HG02938 (cell line): ENCODE measurements at regions not wholly inside any gene's neighbourhood (a gene's known extent, or its start where the extent isn't known, plus 50 kb on each side); places are given as distances from the start of the nearest gene placed in this dataset.

ENCODE experiments used
- ATAC-seq: cut with Tn5 transposase; IDR thresholded peaks from one replicate; pipeline ENCODE4 v1.9.1; 2021; ENCODE audit warnings: mild to moderate bottlenecking, moderate library complexity; ENCODE audit not compliant: unreplicated experiment

DNA sequence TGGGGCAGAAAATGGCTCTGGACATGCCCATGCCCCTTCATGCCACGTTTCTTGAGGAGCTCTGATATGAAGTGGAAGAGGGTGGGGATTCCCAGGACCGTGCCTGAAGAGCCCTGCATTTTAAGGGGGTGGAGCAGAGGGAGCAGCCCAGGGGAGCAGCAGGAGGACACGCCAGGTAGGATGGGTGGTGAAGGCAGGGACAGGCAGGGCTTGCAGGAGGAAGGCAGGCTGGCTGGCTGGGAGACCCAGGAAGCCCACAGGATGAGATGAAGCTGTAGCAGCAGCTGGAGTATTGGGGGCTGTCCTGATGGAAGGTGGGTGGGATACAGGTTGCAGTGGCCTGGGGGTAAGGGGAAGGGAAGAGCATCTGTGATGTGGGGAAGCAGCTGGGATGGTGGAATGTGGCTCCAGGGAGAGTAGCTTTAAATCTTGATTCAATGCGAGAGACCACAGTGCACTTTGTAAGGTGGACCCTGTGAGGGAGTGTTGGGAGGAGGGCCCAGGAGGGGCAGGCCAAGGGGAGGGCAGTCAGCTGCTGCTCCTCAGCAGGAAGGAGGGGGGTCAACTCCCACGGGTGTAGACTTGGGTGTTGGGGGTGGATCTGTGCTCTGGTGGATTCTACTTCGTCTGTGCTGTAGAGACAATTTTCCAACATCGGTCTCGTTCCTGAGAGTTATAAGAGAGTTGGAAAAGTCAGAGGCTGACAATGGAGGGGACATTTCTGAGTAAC lies 242.6 kb upstream of the IRX4 start:
- ATAC-seq = no peak

DNA sequence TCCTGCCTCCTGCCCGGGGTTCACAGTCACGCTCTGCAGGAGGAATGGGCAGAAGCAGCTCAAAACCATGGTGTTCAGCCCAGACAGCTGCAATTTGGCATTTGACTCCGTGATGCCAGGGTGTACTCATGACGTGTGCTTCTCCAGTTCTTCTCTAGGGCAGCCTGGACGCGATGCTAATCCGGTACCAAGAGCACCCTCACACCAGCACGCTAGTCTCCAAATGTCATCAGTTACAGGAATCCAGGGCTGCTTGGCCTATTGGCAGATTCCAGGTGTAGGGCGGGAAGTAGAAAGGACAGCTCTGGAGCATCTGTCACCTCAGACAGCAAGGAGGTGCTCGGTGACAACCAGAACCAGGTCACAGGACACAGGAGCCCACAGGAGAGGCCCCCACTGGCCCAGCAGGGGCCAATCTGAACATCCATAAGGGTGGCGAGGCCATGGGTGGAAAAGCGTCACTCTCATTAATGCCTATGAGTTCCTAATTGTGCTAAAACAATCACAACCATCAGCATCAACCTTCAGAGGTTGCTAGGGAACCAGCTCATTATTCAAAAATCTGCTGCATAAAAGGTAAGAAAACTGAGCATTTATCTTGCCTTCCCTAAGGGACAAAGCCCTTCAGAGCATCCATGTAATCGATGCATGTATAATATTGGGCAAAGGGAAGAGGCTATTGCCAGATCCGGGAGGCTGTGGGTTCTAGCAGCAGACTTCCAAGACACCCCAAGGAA lies 241.9 kb upstream of the IRX4 start:
- ATAC-seq = no peak

- ATAC-seq = no peak
Measured at GRCh38 chr5:2123874-2124273, 241.1 kb upstream of the IRX4 start.

DNA sequence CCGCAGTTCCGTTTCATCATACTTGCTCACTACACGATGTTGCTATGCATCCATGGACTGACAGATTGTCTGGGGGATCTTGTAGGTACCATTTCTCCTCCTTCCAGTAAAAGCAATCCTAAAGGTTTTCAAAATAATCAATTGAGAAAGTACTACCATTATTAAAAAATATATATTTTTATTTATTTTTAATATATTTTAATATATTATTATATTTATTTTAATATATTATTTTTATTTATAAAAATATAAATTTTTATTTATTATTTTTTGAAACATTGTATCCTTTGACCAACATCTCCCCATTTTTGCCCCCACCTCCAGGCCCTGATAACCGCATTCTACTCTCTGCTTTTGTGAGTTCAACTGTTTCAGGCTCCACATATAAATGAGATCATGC lies 237.6 kb upstream of the IRX4 start:
- ATAC-seq = no peak

- no peak for ATAC-seq
Measured at GRCh38 chr5:2119573-2119972, 236.8 kb upstream of the IRX4 start.

DNA sequence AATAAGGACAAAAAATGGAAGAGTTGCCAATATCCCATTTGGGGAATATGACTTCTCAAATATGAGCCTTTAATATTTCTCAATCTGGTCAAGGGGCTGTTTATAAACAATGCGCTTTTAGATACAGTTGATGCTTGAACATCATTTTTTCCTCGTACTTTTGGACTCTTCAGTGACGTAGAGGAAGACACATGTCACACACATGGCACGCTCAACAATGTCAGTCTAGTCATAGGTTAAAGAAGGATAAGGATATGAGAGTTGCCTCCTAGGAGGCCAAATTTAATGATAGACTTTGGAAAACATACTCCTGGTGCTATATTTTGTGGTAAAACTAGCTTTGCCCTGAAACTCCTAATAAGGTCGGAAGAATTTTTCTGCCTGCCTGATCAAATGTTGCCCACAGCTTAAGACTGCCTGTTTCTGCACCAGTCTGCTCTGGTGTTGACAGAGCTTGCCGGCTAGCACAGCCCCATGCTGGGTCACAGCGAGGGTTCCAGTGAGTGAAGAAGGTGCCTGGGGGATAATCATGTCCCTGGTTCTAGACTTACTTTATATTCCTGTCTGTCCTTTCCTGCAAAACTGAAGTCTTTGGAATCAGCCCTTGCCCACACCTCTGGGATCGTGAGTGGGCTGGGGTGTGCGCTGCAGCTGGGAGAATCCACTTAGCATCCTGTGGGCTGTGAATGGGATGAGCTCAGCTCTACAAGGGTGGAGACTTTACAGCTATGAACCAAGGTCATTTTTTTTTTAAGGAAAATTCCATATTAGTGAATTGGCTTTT lies 230.8 kb upstream of the IRX4 start:
- ATAC-seq = no peak

DNA sequence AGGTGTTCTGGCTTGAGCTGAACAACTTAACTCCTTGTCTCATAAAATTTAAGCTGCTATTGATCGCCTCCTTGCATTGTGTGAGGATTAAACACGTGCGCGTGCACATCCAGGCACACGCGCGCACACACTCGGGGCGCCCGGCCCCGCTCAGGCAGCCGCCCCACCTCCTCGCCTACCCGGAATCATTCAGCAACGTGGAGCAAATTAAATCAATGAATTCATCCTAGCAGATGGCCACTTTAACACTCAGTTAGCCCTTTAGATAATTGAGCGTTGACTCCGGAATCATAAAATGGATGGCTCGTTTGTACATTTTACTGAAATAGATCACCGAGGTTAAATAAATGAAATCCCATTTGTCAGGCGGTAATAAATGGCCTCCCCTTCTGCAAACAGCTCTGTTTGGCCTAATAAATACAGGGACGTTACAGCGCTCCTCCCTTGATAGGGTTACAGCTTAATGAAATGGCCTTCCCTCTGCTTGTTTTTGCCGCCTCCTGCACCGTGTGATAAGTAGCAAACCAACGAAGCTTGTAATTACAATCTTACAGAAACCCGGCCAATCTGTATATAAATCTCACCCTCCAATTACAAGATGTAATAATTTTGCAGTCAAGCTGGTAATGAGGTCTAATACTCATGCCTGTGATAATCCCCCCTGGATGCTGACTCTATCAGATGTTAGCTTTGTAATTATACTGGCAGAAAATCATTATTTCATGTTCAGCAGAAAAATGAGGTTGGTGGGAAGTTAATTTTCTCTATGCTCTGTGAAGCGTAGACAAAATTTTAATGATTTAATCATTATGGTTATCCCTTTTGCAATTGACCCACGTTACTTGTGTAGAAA lies 229.7 kb upstream of the IRX4 start:
- ATAC-seq = no peak

DNA sequence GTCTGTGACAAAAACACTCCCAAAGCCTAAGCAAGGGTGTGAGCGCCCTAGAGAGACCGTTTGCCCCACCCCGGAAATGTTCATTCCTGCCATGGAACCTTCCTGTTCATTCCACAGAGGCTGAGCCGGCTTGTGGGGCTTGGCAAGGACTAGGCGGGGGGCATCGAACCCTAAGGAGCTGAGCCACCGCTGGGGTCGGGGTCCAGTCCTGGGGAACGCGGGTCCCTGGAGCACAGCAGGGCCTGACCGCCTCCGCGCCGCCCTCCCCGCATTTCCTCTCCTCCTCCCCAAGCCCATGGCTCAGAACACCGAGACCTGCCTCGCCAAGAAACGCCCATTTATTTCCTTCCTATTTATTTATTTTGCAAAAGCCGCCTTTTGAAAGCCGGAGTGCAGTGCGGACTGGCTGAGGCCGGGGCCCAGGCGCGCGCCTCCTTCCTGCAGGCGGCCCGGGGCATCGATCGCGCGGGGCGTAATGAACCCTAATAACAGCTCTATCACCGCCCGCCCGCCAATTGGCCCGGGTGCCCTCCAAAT lies 228.9 kb upstream of the IRX4 start:
- no peak for ATAC-seq

DNA sequence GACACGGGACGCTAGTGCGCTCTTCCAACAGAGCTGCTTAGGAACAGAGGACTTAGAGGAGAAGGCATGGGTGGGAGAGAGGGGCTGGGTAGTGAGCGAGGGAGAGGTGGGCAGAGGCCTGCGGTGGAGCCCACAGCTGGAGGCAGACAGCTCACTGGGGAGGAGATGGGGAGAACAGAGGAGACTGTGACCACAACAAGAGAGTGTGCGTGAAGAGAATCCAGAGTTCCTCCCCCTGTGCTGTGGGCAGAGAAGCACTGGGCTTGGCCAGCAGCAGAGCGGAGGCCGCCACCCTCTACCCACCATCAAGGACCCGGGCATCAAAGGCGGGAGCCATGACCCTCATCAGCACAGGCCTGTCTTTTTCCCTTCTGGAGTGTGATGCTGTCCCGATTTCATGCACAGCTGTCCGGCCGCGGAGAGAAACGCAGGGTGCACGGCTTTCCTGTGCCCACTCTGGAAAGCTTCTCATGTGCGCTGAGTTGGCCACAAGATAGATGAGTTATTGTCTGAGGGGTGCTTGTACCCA lies 228.3 kb upstream of the IRX4 start:
- no peak for ATAC-seq

DNA sequence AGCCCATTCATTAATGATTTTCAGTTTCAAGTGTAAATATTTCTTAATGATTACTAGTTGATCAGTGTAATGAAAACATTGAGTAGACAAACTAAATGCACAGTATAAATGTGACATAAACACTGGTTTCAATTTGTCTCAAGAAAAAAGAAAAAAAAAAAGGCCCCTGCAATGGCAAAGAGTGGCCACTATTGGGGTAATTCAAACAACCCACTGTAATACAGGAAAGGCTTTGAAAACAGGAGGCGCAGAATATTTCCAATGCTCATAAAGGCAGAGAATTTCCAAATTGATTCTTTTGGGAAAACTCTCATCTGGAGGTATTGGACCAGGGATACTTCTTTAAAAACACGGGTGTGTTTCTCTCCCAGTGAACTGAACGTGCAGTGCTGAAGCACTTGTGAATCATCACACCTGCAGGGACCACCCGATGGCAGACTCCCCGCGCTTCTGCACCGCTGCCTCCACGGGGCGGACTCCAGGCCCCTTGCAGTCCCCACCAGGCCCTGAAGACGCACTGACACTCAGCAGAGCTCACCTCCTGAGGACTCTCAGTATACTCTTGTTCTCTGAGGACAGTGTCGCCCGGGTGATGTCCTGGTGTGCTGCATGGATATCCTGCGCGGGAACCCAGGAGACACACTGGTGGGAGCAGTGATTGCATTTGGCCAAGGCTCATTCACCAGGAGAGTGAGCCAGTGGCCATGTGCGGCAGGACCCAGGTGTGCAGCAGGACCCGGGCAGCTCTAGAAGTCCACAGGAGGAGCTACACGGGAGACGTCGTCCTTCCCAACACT lies 227.6 kb upstream of the IRX4 start:
- no peak for ATAC-seq

DNA sequence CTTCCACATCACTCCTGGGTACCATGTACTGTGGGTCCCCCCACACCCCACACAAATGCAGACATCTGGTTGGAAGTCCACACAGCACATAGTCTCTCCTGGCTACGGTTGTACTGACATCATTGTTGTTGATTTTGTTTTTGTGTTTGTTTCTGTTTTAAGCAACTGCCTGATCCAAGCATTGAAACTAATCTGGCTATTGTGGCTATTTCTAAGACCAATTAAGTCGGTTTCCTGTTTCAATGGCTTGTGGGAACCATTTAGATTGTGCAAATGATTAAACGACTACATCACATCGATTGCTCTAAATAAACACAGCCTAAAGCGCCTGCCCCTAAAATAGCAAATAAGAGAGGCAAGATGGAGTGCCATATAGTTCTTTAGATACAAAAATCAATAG lies 226.8 kb upstream of the IRX4 start:
- ATAC-seq = no peak

DNA sequence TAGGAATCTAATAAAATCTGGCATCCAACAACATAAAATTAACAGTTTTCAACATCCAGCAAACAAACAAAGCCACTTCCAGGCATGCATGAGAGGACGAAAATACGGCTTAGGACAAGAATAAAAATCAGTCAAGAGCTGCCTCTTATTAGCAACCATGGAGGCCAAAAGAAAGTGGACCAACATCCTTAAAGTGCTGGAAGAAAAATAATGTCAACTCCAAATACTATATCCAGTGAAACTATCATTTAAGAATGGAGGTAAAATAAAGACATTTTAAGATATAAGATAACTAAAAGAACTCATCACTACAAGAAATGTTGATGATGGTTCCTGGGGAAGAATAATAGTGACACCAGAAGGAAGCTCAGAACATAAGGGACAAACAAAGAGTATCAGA lies 224.0 kb upstream of the IRX4 start:
- ATAC-seq = no peak

- ATAC-seq = no peak
Measured at GRCh38 chr5:2105141-2105540, 222.4 kb upstream of the IRX4 start.

DNA sequence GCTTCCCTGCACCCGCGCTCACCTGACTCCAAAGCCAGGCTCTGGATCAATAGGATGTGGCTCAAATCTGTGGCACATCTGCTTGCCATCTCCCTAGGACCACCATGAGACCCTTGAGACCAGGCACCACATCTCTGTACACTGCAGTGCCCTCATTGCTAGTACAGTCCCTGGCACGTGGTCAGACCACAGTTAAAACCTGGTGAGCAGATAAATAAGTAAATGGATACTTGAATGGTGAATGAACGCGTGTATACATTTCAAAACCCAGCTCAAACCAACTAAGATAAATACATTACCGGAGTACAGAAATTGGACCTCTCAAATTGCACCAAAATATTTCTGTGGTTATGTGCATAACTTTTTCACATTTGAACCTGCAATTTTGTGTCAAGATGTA lies 221.2 kb upstream of the IRX4 start:
- ATAC-seq = no peak

GRCh38 chr5:2102819-2103776 lies 220.4 kb upstream of the IRX4 start:
- no peak for ATAC-seq

DNA sequence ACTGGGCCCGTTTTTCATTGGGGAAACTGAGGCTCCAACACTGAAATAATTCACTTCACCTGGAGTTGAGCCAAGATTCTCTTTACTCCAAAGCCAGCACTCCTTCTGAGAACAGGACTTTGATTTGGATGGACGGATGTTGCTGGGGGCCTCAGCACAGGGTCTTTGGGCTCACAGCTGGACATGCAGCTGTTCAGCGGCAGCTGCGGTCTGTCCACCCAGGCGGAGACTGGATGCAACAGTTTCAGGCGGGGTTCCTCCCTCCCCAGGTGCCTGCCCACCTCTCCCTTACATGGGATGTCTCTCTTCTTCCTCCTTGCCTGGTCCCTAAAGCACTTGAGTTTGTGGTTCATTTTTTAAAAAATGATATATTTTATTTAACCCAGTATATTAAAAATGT lies 219.0 kb upstream of the IRX4 start:
- ATAC-seq = no peak

DNA sequence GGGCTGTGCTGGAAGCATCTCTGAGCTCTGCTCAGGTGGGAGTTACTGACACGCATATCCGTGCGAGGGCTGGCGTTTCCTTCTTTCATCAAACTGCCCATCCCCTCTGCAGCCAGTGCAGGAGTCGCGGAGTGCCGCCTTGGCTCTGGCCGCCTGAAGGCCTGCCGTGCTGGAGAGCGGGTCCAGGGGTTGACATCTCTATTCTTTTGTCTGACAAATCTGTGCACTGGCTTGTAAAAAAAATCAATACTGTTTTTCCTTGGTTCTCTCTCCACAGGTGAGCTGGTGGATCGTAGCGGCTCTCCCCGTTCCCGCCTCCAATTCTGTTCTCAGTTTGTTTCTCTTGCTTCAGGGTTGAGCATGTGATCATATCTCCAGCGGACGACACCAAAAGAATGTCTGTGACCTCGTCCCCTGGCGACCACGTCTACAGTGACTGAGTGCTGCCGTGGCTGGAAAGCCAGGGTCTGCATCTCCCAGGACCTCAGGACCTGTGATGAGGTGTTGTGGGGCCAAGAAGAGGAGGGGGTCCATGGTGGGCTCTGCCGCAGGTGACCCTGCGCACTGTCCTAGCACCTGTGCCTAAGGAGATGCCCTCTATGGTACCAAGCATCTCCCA lies 214.3 kb upstream of the IRX4 start:
- ATAC-seq = no peak

GRCh38 chr5:2095011-2095410 lies 212.3 kb upstream of the IRX4 start:
- ATAC-seq = no peak
